Neuron (in vitro differentiated cells): ENCODE measurements at regions not wholly inside any gene's neighbourhood (a gene's known extent, or its start where the extent isn't known, plus 50 kb on each side); places are given as distances from the start of the nearest gene placed in this dataset.

ENCODE experiments used
- H2AFZ ChIP-seq: one replicate; pipeline ENCODE4 v1.6.1; 2013; ENCODE audit warnings: low read depth, mild to moderate bottlenecking, inconsistent platforms, low read length, moderate library complexity
- H3K27me3 ChIP-seq: one replicate; pipeline ENCODE4 v1.6.1; 2013; ENCODE audit warnings: low read length; ENCODE audit not compliant: insufficient read depth
- H3K36me3 ChIP-seq: one replicate; pipeline ENCODE4 v1.6.1; 2013; ENCODE audit warnings: low read length; ENCODE audit not compliant: insufficient read depth
- H3K4me1 ChIP-seq: one replicate; pipeline ENCODE4 v1.6.1; 2013; ENCODE audit warnings: low read length; ENCODE audit not compliant: insufficient read depth
- H3K4me3 ChIP-seq: 2 replicates; pipeline ENCODE4 v1.5.1; 2013; ENCODE audit warnings: mild to moderate bottlenecking, low read length, moderate library complexity
- H3K9me3 ChIP-seq: one replicate; pipeline ENCODE4 v1.6.1; 2013; ENCODE audit warnings: low read length

DNA sequence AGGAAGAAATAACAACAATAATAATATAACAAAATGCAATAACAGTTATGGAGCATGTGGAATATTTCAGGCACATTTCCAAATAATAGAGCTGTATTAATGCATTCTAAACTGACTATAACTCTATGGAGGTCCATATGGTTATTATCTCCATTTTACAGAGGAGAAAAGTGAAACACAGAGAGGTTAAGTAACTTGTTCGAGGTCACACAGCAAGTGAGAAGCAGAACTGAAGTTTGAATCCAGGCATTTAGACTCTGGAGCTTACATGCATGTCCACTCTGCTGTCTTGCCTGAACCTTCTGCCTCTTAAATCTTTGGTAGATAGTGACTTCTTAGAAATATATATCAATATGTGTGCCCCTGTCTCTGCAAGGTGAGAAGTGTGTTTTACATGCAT, 350.8 kb downstream of the GADD45G start:
- no peaks in the 10 kb centered on the region for H3K4me1 ChIP-seq
- no peaks in the 10 kb centered on the region for H3K9me3 ChIP-seq
- H3K4me3 ChIP-seq = no peak overlapping the region
- H2AFZ ChIP-seq = no peak overlapping the region
- H3K36me3 ChIP-seq = no peaks in the 10 kb centered on the region
- no peaks in the 10 kb centered on the region for H3K27me3 ChIP-seq

GRCh38 chr9:89956331-89956730, 351.5 kb downstream of the GADD45G start:
- no peak overlapping the region for H2AFZ ChIP-seq
- H3K36me3 ChIP-seq = no peaks in the 10 kb centered on the region
- H3K27me3 ChIP-seq = no peaks in the 10 kb centered on the region
- no peaks in the 10 kb centered on the region for H3K9me3 ChIP-seq
- no peak overlapping the region for H3K4me3 ChIP-seq
- no peaks in the 10 kb centered on the region for H3K4me1 ChIP-seq

- H3K4me3 ChIP-seq = no peak overlapping the region
- H3K27me3 ChIP-seq = no peaks in the 10 kb centered on the region
- no peaks in the 10 kb centered on the region for H3K36me3 ChIP-seq
- no peaks in the 10 kb centered on the region for H3K4me1 ChIP-seq
- no peaks in the 10 kb centered on the region for H3K9me3 ChIP-seq
- H2AFZ ChIP-seq = no peak overlapping the region
These were observed 352.1 kb downstream of the GADD45G start for GRCh38 chr9:89956907-89957306.

DNA sequence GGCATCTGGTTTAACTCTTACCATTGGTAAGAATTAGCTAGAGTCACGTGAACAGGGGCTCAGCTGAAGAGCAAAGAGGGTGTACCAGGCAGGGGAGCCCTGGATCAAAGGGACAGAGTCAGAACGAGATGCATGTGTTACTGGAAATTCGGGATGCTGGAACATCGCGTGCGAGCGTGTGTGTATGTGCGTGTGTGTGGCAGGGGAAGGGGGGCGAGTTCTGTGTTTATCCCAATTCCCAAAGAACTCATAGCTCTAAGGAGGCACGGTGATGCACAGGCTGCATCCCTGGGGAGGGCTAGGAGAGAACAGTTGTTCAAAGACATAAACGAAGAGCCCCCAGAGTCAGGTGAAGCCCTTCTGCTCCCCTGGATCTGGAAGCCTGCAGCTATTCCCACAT, 353.3 kb downstream of the GADD45G start:
- no peaks in the 10 kb centered on the region for H3K4me1 ChIP-seq
- H3K36me3 ChIP-seq = no peaks in the 10 kb centered on the region
- no peak overlapping the region for H2AFZ ChIP-seq
- H3K4me3 ChIP-seq = no peak overlapping the region
- H3K27me3 ChIP-seq = no peaks in the 10 kb centered on the region
- no peaks in the 10 kb centered on the region for H3K9me3 ChIP-seq

- no peaks in the 10 kb centered on the region for H3K4me1 ChIP-seq
- no peak overlapping the region for H2AFZ ChIP-seq
- no peaks in the 10 kb centered on the region for H3K36me3 ChIP-seq
- H3K9me3 ChIP-seq = no peaks in the 10 kb centered on the region
- no peaks in the 10 kb centered on the region for H3K27me3 ChIP-seq
- H3K4me3 ChIP-seq = no peak overlapping the region
These were observed 357.0 kb downstream of the GADD45G start for GRCh38 chr9:89961616-89962341.

DNA sequence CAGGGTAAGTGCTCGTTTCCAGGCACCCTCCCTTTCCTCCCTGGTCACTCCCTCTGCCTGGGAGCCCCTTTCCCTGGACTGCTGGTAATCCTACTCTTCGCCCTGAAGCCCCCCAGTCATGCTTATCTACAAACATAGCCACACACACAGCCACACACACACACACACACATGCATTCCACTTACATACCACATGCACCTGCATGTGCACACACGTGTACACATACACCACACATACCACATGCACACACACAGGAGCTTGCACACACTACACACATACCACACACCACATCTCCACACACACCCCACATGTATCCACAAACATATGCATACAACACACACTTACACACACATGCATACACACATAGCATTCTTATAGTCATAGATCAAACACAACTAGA, 358.5 kb downstream of the GADD45G start:
- Histone ChIP-seq H3K4me3 (no peak overlapping the region), H3K9me3 (no peaks in the 10 kb centered on the region), H3K27me3 (no peaks in the 10 kb centered on the region), H3K4me1 (no peaks in the 10 kb centered on the region), H3K36me3 (no peaks in the 10 kb centered on the region), H2AFZ (no peak overlapping the region)

GRCh38 chr9:89967527-89967926, 362.7 kb downstream of the GADD45G start:
- H3K4me3 ChIP-seq = no peak overlapping the region
- no peaks in the 10 kb centered on the region for H3K4me1 ChIP-seq
- H2AFZ ChIP-seq = no peak overlapping the region
- no peaks in the 10 kb centered on the region for H3K9me3 ChIP-seq
- H3K36me3 ChIP-seq = no peaks in the 10 kb centered on the region
- no peaks in the 10 kb centered on the region for H3K27me3 ChIP-seq

GRCh38 chr9:89969156-89969675, 364.4 kb downstream of the GADD45G start:
- Histone ChIP-seq H3K4me3 (no peak overlapping the region), H3K9me3 (no peaks in the 10 kb centered on the region), H2AFZ (no peak overlapping the region), H3K36me3 (no peaks in the 10 kb centered on the region), H3K27me3 (no peaks in the 10 kb centered on the region), H3K4me1 (no peaks in the 10 kb centered on the region)

DNA sequence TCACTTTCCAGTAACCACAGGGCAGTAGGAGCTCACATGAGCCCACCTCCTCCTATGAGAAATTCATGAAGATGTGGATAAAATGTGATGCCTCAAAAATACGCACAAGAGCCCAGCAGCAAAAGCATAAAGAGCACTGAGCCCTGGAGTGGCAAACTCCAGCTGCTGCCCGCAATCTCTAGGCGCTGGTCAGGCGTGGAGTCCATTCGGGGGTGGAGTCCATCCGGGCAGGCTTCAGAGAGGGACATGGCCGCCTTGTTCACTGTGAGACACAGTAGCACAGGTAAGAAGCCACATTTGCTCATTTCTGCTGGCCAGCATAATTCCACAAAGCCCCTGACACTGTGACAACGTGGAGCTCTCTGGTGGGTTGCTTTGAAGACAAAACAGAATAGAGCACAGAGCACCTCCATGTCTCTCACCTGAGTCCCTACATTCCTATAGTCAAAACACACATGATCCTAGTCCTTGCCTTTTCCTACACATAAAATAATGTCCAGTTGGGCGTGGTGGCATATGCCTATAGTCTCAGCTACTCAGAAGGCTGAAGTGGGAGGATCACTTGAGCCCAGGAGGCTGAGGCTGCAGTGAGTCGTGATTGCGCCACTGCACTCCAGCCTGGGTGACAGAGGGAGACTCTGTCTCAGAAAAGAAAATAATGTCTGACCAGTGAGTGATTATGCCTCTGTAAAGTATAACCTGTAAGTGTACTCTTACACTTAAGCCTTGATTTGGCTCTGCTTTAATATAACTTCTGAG, 365.2 kb downstream of the GADD45G start:
- Histone ChIP-seq H3K9me3 (no peaks in the 10 kb centered on the region), H3K27me3 (no peaks in the 10 kb centered on the region), H3K4me3 (no peak overlapping the region), H2AFZ (no peak overlapping the region), H3K4me1 (no peaks in the 10 kb centered on the region), H3K36me3 (no peaks in the 10 kb centered on the region)

- H3K4me3 ChIP-seq = no peak overlapping the region
- H2AFZ ChIP-seq = no peak overlapping the region
- H3K27me3 ChIP-seq = no peaks in the 10 kb centered on the region
- no peaks in the 10 kb centered on the region for H3K4me1 ChIP-seq
- no peaks in the 10 kb centered on the region for H3K9me3 ChIP-seq
- H3K36me3 ChIP-seq = no peaks in the 10 kb centered on the region
These were observed 365.9 kb downstream of the GADD45G start for GRCh38 chr9:89970701-89971100.

DNA sequence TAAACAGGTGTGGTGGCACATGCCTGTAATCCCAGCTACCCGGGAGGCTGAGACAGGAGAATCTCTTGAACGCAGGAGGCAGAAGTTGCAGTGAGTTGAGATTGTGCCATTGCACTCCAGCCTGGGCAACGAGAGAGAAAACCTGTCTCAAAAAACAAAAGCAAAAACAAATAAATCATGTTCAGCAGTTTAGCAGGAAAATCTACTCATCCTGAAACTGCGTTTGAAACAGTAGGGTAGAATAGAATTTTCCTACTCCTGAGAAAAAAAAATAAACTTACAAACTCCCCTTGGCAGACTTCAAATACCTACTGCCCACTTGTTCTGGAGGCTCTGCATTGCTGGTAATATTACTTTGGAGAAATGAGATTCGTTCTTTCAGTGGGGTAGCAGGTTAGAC, 367.7 kb downstream of the GADD45G start:
- Histone ChIP-seq H2AFZ (no peak overlapping the region), H3K4me3 (no peak overlapping the region), H3K9me3 (no peaks in the 10 kb centered on the region), H3K27me3 (no peaks in the 10 kb centered on the region), H3K36me3 (no peaks in the 10 kb centered on the region), H3K4me1 (no peaks in the 10 kb centered on the region)

DNA sequence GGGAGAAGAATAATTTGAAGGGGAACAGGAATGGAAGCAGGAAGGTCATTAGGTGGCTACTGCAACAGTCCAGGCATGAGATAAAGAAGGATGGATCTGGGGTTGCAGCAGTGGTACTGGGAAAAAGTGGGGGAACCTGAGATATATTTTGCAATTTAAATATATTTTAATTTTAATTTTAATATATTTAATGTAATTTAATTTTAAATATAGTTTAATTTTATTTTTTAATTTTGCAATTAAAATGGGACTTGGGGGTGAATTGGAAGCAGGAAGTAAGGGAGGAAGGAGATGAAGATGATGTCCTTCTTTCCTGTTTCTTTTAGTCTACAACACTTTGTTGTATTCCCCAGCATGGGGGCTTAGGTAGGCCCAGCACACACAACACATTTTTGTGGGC, 369.8 kb downstream of the GADD45G start:
- Histone ChIP-seq H3K9me3 (no peaks in the 10 kb centered on the region), H3K4me3 (no peak overlapping the region), H3K36me3 (no peaks in the 10 kb centered on the region), H3K27me3 (peaks cover under 1% of the 10 kb centered on the region), H2AFZ (no peak overlapping the region), H3K4me1 (no peaks in the 10 kb centered on the region)

- no peaks in the 10 kb centered on the region for H3K9me3 ChIP-seq
These were observed 370.2 kb downstream of the GADD45G start for GRCh38 chr9:89975024-89975423.

More at GRCh38 chr9:89975024-89975423, 370.2 kb downstream of the GADD45G start:
- Histone ChIP-seq H3K27me3 (peaks cover 3% of the 10 kb centered on the region), H3K4me3 (no peak overlapping the region), H2AFZ (no peak overlapping the region), H3K36me3 (no peaks in the 10 kb centered on the region), H3K4me1 (no peaks in the 10 kb centered on the region)
